Gastroesophageal sphincter (tissue), 4 donors: ENCODE measurements at regions not wholly inside any gene's neighbourhood (a gene's known extent, or its start where the extent isn't known, plus 50 kb on each side); places are given as distances from the start of the nearest gene placed in this dataset.

Experiments
- ATAC-seq: fragments of 150-250 bp; one replicate; pipeline ENCODE4 v1.9.1; 2016; ENCODE audit warnings: mild to moderate bottlenecking, moderate library complexity
- H3K27ac ChIP-seq, 4 donors: fragments of 200-600 bp; sonication (generic) in 3 of 4; 1 replicate in 3 of 4; 2 replicates in 1 of 4; pipeline ENCODE4 v1.5.1; 2016 to 2019
- H3K27me3 ChIP-seq: fragments of 200-600 bp; sonication (generic); one replicate; pipeline ENCODE4 v1.5.1; 2019
- H3K36me3 ChIP-seq, 2 donors: fragments of 200-600 bp; sonication (generic); one replicate each; pipeline ENCODE4 v1.5.1; 2019; ENCODE audit warnings: control low read depth in 1 of 2
- H3K4me1 ChIP-seq, 3 donors: fragments of 200-600 bp; sonication (generic); 1 replicate in 2 of 3; 2 replicates in 1 of 3; pipeline ENCODE4 v1.5.1; 2016 to 2019; ENCODE audit warnings: control low read depth in 2 of 3
- H3K4me3 ChIP-seq, 2 donors: fragments of 200-600 bp; sonication (generic); one replicate each; pipeline ENCODE4 v1.5.1; 2019; ENCODE audit warnings: mild to moderate bottlenecking in 1 of 2, moderate library complexity in 1 of 2
- H3K9me3 ChIP-seq, 3 donors: fragments of 200-600 bp; sonication (generic); one replicate each; pipeline ENCODE4 v1.5.1; 2017 to 2019; ENCODE audit warnings: control low read depth in 2 of 3
- CTCF ChIP-seq, 4 experiments: fragments of 200-600 bp in 2 of 4; fragments of 450-650 bp in 2 of 4; sonication (generic) in 1 of 4; IDR thresholded peaks; one replicate each; pipeline ENCODE4 v1.5.1; 2017 to 2019; ENCODE audit warnings: antibody characterized with exemption in 4 of 4, mild to moderate bottlenecking in 2 of 4, moderate library complexity in 2 of 4
- EP300 ChIP-seq: sonication (generic); formaldehyde crosslinking; IDR thresholded peaks from one replicate; pipeline ENCODE4 v1.6.1; 2017; ENCODE audit warnings: antibody characterized with exemption, mild to moderate bottlenecking
- POLR2A ChIP-seq, 2 donors: fragments of 450-650 bp; IDR thresholded peaks; one replicate each; pipeline ENCODE4 v1.6.1; 2017; ENCODE audit warnings: antibody characterized with exemption in 2 of 2, mild to moderate bottlenecking in 2 of 2, moderate library complexity in 1 of 2
- POLR2AphosphoS5 ChIP-seq: sonication (generic); formaldehyde crosslinking; IDR thresholded peaks from one replicate; pipeline ENCODE4 v1.6.1; 2017; ENCODE audit warnings: antibody characterized with exemption
- WGBS, 2 donors: methylation state at CpG; one replicate each; pipeline ENCODE4 v1.1.5; 2018; ENCODE audit warnings: low coverage in 1 of 2; 5-methylcytosine and 5-hydroxymethylcytosine counted together

GRCh38 chr10:128233422-128233821, 107.2 kb upstream of the MKI67 start:
- Histone ChIP-seq H3K4me3 (no peak overlapping the region), H3K27ac (no peak overlapping the region), H3K4me1 (no peaks in the 10 kb centered on the region), H3K27me3 (peaks cover 50% of the 10 kb centered on the region), H3K9me3 (peaks cover 0 to 24% (median 0%) of the 10 kb centered on the region in 3 donors), H3K36me3 (no peaks in the 10 kb centered on the region)
- WGBS, 2 donors: 78 to 90% methylated on average over 2 of the region's 2 CpGs
- TF ChIP-seq POLR2AphosphoS5: no peak
- no peak for TF ChIP-seq EP300
- no peak for TF ChIP-seq CTCF (IDR thresholded peaks at IDR 0.05)
- TF ChIP-seq POLR2A (IDR thresholded peaks at IDR 0.05): no peak
- ATAC-seq: no peak

GRCh38 chr10:128237710-128238109, 111.5 kb upstream of the MKI67 start:
- ATAC-seq: no peak
- H3K27me3 ChIP-seq: peaks cover 38% of the 10 kb centered on the region
- no peak for TF ChIP-seq POLR2AphosphoS5
- TF ChIP-seq POLR2A (IDR thresholded peaks at IDR 0.05): no peak
- TF ChIP-seq EP300: no peak
- TF ChIP-seq CTCF (IDR thresholded peaks at IDR 0.05): no peak
- no peaks in the 10 kb centered on the region for H3K4me1 ChIP-seq
- no peak overlapping the region for H3K4me3 ChIP-seq
- H3K9me3 ChIP-seq: peaks cover 0 to 19% (median 0%) of the 10 kb centered on the region in 3 donors
- H3K36me3 ChIP-seq: no peaks in the 10 kb centered on the region
- WGBS, 2 donors: 50 to 73% methylated on average over 2 to 3 of the region's 5 CpGs
- H3K27ac ChIP-seq: no peak overlapping the region

- TF ChIP-seq POLR2A (IDR thresholded peaks at IDR 0.05) (no peak), POLR2AphosphoS5 (no peak), EP300 (no peak), CTCF (IDR thresholded peaks at IDR 0.05) (no peak)
Measured at GRCh38 chr10:128241023-128241422, 114.8 kb upstream of the MKI67 start.

GRCh38 chr10:128242641-128243040, 116.4 kb upstream of the MKI67 start:
- H3K4me3 ChIP-seq: no peak overlapping the region
- no CpG with 5 or more reads among the region's 10 CpGs for WGBS, 2 donors

More at GRCh38 chr10:128241023-128241422, 114.8 kb upstream of the MKI67 start:
- Histone ChIP-seq H3K4me1 (no peaks in the 10 kb centered on the region), H3K4me3 (no peak overlapping the region), H3K27ac (no peak overlapping the region), H3K9me3 (peaks cover 0 to 8% (median 0%) of the 10 kb centered on the region in 3 donors), H3K27me3 (peaks cover 11% of the 10 kb centered on the region), H3K36me3 (no peaks in the 10 kb centered on the region)
- ATAC-seq: no peak
- WGBS, 2 donors: 85 to 90% methylated on average over 2 to 3 of the region's 7 CpGs

GRCh38 chr10:128245026-128245425, 118.8 kb upstream of the MKI67 start:
- Histone ChIP-seq H3K36me3 (no peaks in the 10 kb centered on the region), H3K27me3 (no peaks in the 10 kb centered on the region), H3K9me3 (peaks cover 0 to 8% (median 0%) of the 10 kb centered on the region in 3 donors), H3K27ac (no peak overlapping the region), H3K4me1 (no peaks in the 10 kb centered on the region), H3K4me3 (no peak overlapping the region)
- ATAC-seq: no peak
- TF ChIP-seq POLR2AphosphoS5 (no peak), EP300 (no peak), CTCF (IDR thresholded peaks at IDR 0.05) (no peak), POLR2A (IDR thresholded peaks at IDR 0.05) (no peak)
- 78% methylated on average over 5 of the region's 5 CpGs; no CpG with 5 or more reads in 1 of the 2 donors for WGBS, 2 donors

More at GRCh38 chr10:128242641-128243040, 116.4 kb upstream of the MKI67 start:
- Histone ChIP-seq H3K27ac (no peak overlapping the region), H3K9me3 (peaks cover 0 to 8% (median 0%) of the 10 kb centered on the region in 3 donors), H3K4me1 (no peaks in the 10 kb centered on the region), H3K27me3 (peaks cover 1% of the 10 kb centered on the region), H3K36me3 (no peaks in the 10 kb centered on the region)
- ATAC-seq: no peak
- TF ChIP-seq POLR2A (IDR thresholded peaks at IDR 0.05) (no peak), EP300 (no peak)
